AG04449 (cell line): ENCODE measurements at regions not wholly inside any gene's neighbourhood (a gene's known extent, or its start where the extent isn't known, plus 50 kb on each side); places are given as distances from the start of the nearest gene placed in this dataset.

ENCODE experiments used
- CTCF ChIA-PET: fragments of 350-600 bp; formaldehyde crosslinking; extraction: SDS; loops from one replicate; lab custom pipeline; 2021; ENCODE audit warnings: antibody characterized with exemption; lab: Yijun Ruan, JAX
- POLR2A ChIA-PET: fragments of 400-600, 350-600 bp; formaldehyde crosslinking; extraction: SDS; loops from one replicate; lab custom pipeline; 2020; ENCODE audit warnings: antibody characterized with exemption, inconsistent platforms; lab: Yijun Ruan, JAX
- DNase-seq: peaks from one replicate; pipeline ENCODE4 v3.0.0-alpha.2; 2010; ENCODE audit warnings: low read depth, low spot score
- H3K4me3 ChIP-seq: 2 replicates; pipeline ENCODE4 v1.5.1; 2011; ENCODE audit warnings: low read depth, mild to moderate bottlenecking, control low read depth, low read length
- TF ChIP-seq, protein P1 (sequence below): IDR thresholded peaks from one replicate; pipeline ENCODE4 v1.5.1; 2011; ENCODE audit warnings: mild to moderate bottlenecking, moderate library complexity, low read length, control low read depth, inconsistent platforms; ENCODE audit not compliant: insufficient read depth; ENCODE audit errors: missing control alignments

DNA sequence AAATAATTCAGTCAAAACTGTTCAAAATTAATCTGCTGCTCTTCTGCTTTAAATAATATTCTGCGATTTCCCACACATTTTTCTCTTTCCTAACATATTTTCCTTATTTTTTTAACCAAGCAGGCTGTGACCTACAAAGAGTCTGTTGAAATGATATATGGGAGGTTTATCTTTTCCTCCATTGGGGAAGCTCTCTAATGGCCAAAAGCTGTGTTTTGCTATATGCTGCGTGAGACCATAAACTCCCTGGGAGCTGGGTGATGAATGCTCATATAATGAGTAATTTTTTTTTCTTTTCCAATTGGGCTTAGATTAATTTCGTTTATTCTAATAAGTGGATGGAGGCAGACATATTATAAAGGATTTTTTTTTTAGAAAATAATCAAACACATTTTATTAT lies 72.2 kb upstream of the MAP2 start:
- ChIA-PET POLR2A (interaction anchor here (1.3 kb wide), 1 partner anchor 17 kb away, joined by 3 read pairs; no protein-coding TSS in a partner anchor), CTCF (interaction anchor here (1.5 to 2.0 kb wide), 2 partner anchors 17 to 72 kb away, joined by 10 to 11 read pairs; partner anchors contain the start of gene MAP2)
- peak; percentile 46 for DNase-seq
- H3K4me3 ChIP-seq: no peak overlapping the region
- TF ChIP-seq, protein P1, sequence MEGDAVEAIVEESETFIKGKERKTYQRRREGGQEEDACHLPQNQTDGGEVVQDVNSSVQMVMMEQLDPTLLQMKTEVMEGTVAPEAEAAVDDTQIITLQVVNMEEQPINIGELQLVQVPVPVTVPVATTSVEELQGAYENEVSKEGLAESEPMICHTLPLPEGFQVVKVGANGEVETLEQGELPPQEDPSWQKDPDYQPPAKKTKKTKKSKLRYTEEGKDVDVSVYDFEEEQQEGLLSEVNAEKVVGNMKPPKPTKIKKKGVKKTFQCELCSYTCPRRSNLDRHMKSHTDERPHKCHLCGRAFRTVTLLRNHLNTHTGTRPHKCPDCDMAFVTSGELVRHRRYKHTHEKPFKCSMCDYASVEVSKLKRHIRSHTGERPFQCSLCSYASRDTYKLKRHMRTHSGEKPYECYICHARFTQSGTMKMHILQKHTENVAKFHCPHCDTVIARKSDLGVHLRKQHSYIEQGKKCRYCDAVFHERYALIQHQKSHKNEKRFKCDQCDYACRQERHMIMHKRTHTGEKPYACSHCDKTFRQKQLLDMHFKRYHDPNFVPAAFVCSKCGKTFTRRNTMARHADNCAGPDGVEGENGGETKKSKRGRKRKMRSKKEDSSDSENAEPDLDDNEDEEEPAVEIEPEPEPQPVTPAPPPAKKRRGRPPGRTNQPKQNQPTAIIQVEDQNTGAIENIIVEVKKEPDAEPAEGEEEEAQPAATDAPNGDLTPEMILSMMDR: no peak

DNA sequence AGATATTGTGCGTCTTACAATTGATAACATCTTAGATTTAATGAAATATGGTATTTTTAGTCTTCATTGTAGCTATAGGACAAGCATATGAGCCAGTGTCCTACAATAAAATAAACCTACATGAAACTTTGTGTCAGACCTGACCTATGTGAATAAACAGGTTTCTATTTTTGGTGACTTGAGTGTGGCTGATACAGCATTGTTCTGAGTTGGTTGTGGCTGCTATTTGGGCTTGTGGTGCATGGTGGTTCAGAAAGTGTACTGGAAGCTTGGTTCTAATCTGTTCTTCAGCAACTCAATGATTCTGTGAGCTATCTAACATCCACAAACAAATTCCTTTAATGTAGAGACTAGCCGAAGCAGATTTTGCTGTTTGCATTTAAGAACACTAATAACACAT lies 64.9 kb upstream of the MAP2 start:
- ChIA-PET POLR2A (no interaction called here), CTCF (no interaction called here)
- H3K4me3 ChIP-seq: no peak overlapping the region
- no peak for DNase-seq
- TF ChIP-seq, protein P1: no peak

DNA sequence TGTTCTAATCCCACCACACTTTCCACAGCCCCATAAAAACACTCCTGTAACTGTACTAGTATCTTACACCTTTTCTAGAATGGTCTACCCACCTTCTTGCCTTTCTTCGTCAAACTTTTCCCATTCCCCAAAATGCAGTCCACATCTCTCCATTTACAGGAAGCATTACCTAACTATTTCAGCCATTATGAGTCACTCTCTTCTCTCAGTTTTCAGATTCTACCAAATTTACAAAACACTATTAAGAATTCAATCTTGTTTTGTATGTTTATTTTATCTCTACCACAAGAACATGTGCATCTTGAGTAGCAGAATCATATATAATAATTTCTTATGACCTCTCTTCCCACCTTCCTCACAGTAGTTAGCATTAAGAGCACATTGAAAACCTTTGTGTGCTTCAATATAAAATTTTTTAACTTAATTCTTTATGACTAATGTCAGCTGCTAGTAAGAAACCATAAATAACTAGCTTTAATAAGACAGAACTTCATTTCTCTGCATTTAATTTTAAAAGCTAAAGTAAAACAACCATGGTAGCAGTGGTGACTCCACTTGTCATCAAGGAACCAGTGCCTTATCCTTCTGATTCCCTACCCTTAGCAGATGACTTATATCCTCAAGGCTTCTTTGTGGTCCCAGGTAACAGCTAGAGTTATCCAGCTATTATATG lies 56.6 kb upstream of the MAP2 start:
- CTCF ChIA-PET: interaction anchor here (0.7 to 2.7 kb wide), 5 partner anchors 31 to 212 kb away, joined by 3 to 8 read pairs (median 3); partner anchors contain the start of gene MAP2
- TF ChIP-seq, protein P1: no peak
- H3K4me3 ChIP-seq: no peak overlapping the region
- no peak for DNase-seq
- POLR2A ChIA-PET: no interaction called here

DNA sequence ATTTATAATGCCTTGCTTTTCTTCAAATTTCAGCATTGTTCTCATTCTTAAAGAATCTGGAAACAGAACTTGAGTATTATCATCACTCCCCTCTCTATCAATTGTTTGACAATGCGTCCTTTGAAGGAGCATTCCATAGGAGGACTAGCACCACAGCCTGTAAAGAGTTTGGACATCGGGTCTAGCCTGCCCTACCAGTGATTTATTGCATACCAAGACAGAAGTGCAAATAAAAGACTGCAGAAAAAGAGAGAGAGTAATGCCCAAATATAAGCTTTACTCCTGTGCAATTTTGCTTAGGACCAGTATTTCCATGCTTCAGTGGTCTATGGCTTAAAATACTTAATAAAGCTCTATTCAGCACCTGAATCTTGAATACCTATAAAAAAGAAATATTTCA lies 55.4 kb upstream of the MAP2 start:
- no peak overlapping the region for H3K4me3 ChIP-seq
- TF ChIP-seq, protein P1: no peak
- CTCF ChIA-PET: interaction anchor here (1.1 to 2.7 kb wide), 4 partner anchors 21 to 55 kb away, joined by 3 to 8 read pairs (median 5); partner anchors contain the start of gene MAP2
- DNase-seq: no peak
- POLR2A ChIA-PET: interaction anchor here (1.1 kb wide), 1 partner anchor 17 kb away, joined by 3 read pairs; no protein-coding TSS in a partner anchor

DNA sequence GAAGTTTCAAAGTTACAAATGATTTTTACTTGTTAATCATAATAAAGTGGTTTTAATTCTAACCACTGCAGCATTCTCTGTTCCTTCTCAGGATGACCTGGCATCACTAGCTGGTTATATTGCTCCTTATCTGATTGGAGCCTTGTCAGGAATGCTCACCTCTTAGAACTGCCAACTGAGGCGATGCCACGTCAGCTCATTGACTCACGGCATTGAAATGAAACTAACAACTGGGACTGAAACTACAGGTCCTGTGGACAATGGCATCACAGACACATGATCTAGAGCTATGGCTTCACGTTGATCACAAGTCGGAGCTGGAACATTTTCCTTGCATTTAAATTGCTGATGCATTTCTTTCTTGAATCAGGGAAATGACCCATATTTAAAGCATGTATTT lies 54.9 kb upstream of the MAP2 start:
- H3K4me3 ChIP-seq: no peak overlapping the region
- POLR2A ChIA-PET: interaction anchor here (1.1 kb wide), 1 partner anchor 17 kb away, joined by 3 read pairs; no protein-coding TSS in a partner anchor
- DNase-seq: peak; percentile 89
- CTCF ChIA-PET: interaction anchor here (1.1 to 2.7 kb wide), 4 partner anchors 21 to 55 kb away, joined by 3 to 8 read pairs (median 5); partner anchors contain the start of gene MAP2
- TF ChIP-seq, protein P1: no peak

DNA sequence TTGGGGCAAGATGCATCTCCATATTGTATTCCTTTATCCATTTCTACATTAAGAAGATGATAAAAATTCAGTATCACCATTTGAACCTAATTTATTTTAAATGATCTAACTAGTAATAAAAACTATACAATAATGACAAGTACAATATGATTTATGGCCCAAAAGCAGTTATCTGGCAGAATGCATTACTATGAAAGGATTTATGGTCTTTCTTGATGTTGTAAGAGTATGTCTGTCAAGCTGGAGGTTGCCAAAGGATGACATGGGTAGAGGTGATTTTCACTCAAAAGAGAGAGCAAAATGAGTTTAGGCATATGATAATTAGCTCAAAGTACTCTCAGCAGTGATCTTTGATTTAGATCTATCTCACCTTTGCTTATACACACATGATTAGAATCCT lies 54.2 kb upstream of the MAP2 start:
- no peak overlapping the region for H3K4me3 ChIP-seq
- CTCF ChIA-PET: interaction anchor here (1.1 kb wide), 1 partner anchor 20 kb away, joined by 4 read pairs; no protein-coding TSS in a partner anchor
- TF ChIP-seq, protein P1: no peak
- no peak for DNase-seq
- POLR2A ChIA-PET: no interaction called here
